TTC549 (cell line): ENCODE measurements at regions not wholly inside any gene's neighbourhood (a gene's known extent, or its start where the extent isn't known, plus 50 kb on each side); places are given as distances from the start of the nearest gene placed in this dataset.

Source experiments
- FAIRE-seq: peaks from 2 replicates; lab custom pipeline; 2012; peaks lifted over from hg19 to GRCh38; lab: Jason Lieb, UNC

- no peak for FAIRE-seq
These were observed 1054.7 kb upstream of the CNTN5 start for GRCh38 chr11:97965849-97966646.

GRCh38 chr11:97966901-97967300 is 1053.8 kb upstream of the CNTN5 start:
- FAIRE-seq, result no peak

- FAIRE-seq, result no peak
These were observed 1052.7 kb upstream of the CNTN5 start for GRCh38 chr11:97968071-97968470.

GRCh38 chr11:97972731-97973130 is 1048.0 kb upstream of the CNTN5 start:
- FAIRE-seq, result no peak

- FAIRE-seq, result no peak
These were observed 1047.3 kb upstream of the CNTN5 start for GRCh38 chr11:97973352-97973857.

GRCh38 chr11:97974798-97975498 is 1045.8 kb upstream of the CNTN5 start:
- no peak for FAIRE-seq

GRCh38 chr11:97977726-97978125 is 1043.0 kb upstream of the CNTN5 start:
- FAIRE-seq, result no peak

- FAIRE-seq, result no peak
These were observed 1041.0 kb upstream of the CNTN5 start for GRCh38 chr11:97979741-97980140.

- FAIRE-seq, result no peak
These were observed 1038.2 kb upstream of the CNTN5 start for GRCh38 chr11:97982512-97982911.

- peak; percentile 90 for FAIRE-seq
These were observed 1031.6 kb upstream of the CNTN5 start for GRCh38 chr11:97989121-97989520.

- FAIRE-seq, result no peak
These were observed 1030.4 kb upstream of the CNTN5 start for GRCh38 chr11:97990162-97990920.

GRCh38 chr11:97993562-97993961 is 1027.2 kb upstream of the CNTN5 start:
- no peak for FAIRE-seq

GRCh38 chr11:97995874-97996273 is 1024.9 kb upstream of the CNTN5 start:
- FAIRE-seq, result no peak

GRCh38 chr11:97996762-97997161 is 1024.0 kb upstream of the CNTN5 start:
- FAIRE-seq, result no peak

- no peak for FAIRE-seq
These were observed 1017.0 kb upstream of the CNTN5 start for GRCh38 chr11:98003606-98004371.

GRCh38 chr11:98007072-98007471 is 1013.7 kb upstream of the CNTN5 start:
- FAIRE-seq, result no peak

- no peak for FAIRE-seq
These were observed 993.1 kb upstream of the CNTN5 start for GRCh38 chr11:98027652-98028051.

- FAIRE-seq, result no peak
These were observed 990.9 kb upstream of the CNTN5 start for GRCh38 chr11:98029832-98030231.

- no peak for FAIRE-seq
These were observed 983.9 kb upstream of the CNTN5 start for GRCh38 chr11:98036810-98037209.

- FAIRE-seq, result no peak
These were observed 980.5 kb upstream of the CNTN5 start for GRCh38 chr11:98040061-98040808.

- no peak for FAIRE-seq
These were observed 973.1 kb upstream of the CNTN5 start for GRCh38 chr11:98047647-98048046.
